ENCODE measurements at regions not wholly inside any gene's neighbourhood (a gene's known extent, or its start where the extent isn't known, plus 50 kb on each side); places are given as distances from the start of the nearest gene placed in this dataset.

DNA sequence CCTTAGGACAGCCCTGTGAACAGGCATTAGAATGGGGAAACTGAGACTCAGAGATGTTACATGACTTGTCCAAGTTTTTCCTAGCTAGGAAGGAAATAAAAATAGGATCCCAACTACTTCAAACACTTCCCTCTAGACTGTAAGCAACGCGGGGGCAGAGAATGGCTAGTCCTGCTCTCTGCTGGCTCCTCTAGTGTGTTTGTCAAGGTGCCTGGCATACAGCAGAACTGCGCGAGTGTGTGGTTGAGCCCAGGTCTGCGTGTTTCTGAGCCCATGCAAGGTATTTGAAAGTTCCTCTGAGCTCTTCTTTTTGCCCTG lies 152.5 kb downstream of the MACROH2A1 start:
- ChIA-PET POLR2A (interaction anchor here (0.7 to 1.9 kb wide), 4 partner anchors 10 to 203 kb away, joined by 3 to 8 read pairs (median 3); no protein-coding TSS in a partner anchor), CTCF (interaction anchor here (1.3 to 1.8 kb wide), 2 partner anchors 9 to 18 kb away, joined by 4 to 5 read pairs; no protein-coding TSS in a partner anchor)
- DNase-seq (ENCODE audit: extremely low spot score): no peak
- TF ChIP-seq HDGF (IDR thresholded peaks at IDR 0.05; ENCODE audit: borderline replicate concordance) (no peak), ELF4 (IDR thresholded peaks at IDR 0.05) (no peak), L3MBTL2 (conservative IDR thresholded peaks at IDR 0.05) (no peak), BHLHE40 (IDR thresholded peaks at IDR 0.05; ENCODE audit: borderline replicate concordance) (no peak), LEF1 (IDR thresholded peaks at IDR 0.05; ENCODE audit: borderline replicate concordance) (no peak), FOXA1 (IDR thresholded peaks at IDR 0.05) (no peak), SUZ12 (IDR thresholded peaks at IDR 0.05) (no peak)
- TF ChIP-seq, protein P1, sequence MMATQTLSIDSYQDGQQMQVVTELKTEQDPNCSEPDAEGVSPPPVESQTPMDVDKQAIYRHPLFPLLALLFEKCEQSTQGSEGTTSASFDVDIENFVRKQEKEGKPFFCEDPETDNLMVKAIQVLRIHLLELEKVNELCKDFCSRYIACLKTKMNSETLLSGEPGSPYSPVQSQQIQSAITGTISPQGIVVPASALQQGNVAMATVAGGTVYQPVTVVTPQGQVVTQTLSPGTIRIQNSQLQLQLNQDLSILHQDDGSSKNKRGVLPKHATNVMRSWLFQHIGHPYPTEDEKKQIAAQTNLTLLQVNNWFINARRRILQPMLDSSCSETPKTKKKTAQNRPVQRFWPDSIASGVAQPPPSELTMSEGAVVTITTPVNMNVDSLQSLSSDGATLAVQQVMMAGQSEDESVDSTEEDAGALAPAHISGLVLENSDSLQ (IDR thresholded peaks at IDR 0.05): no peak

DNA sequence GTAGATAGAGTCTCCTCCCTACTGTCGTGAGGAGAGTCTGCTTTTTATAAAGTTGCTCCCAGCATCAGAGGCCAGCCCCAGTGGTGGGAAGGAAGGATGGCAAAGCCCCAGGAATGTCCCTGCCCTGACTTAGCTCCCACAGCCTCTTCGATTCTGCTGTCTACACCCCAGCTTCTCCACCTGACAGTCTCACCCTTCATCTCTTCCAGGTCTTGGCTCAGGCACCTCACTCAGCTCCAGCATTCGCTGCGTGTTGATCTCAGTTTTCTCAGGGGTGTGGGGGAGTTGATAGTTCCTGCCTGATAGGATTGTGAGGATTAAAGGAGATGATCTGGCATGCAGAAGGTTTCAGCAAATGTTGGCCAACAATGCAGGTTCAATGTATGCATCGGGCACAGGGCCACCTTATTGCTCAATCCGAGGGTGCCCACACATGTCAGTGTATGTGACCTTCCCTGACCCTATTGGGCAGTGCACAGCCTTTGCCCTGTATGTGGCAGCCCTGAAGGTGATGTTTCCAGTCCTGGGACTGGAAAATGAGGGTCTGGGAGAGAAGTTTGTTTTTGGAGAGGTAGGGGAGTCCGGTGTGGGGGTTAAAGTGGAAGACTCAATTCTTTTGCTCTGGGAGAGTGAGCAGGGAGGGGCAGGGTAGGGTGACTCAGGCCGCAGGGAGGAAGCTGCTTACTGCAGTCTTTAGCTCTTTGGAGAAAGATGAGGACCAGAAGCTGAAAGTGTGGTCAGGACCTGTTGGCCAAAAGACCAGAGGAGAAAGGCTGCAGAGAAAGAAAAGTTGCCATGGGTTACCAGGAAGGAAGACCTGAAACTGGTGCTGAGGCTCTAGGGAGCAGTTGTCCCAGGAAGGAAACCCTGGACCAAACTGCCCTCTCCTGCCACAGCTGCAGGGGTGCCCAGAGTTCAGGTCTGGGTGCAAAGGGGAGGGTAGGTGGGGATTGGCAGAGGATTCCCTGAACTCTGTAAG lies 153.2 kb downstream of the MACROH2A1 start:
- DNase-seq (ENCODE audit: extremely low spot score): no peak
- no peak for TF ChIP-seq FOXK2 (IDR thresholded peaks at IDR 0.05)
- TF ChIP-seq, protein P1 (IDR thresholded peaks at IDR 0.05): no peak
- no peak for TF ChIP-seq SUZ12 (IDR thresholded peaks at IDR 0.05)
- POLR2A ChIA-PET: interaction anchor here (1.0 to 1.9 kb wide), 2 partner anchors 9 to 19 kb away, joined by 3 to 8 read pairs; no protein-coding TSS in a partner anchor
- CTCF ChIA-PET: interaction anchor here (1.8 kb wide), 1 partner anchor 10 kb away, joined by 4 read pairs; no protein-coding TSS in a partner anchor

DNA sequence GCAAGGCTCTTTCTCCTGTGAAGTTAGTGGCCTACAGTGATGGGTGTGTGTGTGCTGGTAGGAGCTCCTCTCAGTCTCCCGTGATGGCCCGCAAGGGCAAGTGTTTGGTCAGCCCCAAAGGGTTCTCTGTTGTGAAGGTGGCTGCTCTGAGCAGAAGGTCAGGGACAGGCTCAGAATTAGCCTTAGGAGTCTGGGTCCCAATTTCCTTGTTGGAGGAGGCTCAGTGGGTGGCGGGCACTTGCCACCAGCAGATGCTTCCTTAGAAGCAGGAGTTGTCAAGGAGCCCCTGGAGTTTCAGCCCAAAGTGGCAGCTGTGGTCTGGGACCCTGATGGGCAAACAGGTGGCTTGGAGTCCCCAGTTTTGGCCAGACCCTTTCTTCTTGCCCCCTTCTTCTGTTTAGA lies 154.4 kb downstream of the MACROH2A1 start:
- TF ChIP-seq CTBP1 (IDR thresholded peaks at IDR 0.05; ENCODE audit: borderline replicate concordance) (no peak), BHLHE40 (IDR thresholded peaks at IDR 0.05; ENCODE audit: borderline replicate concordance) (no peak), SP1 (IDR thresholded peaks at IDR 0.05) (no peak), FOXA1 (IDR thresholded peaks at IDR 0.05) (no peak), ARNT (IDR thresholded peaks at IDR 0.05) (no peak), L3MBTL2 (conservative IDR thresholded peaks at IDR 0.05) (no peak), FOXM1 (IDR thresholded peaks at IDR 0.05; ENCODE audit: borderline replicate concordance) (no peak), LEF1 (IDR thresholded peaks at IDR 0.05; ENCODE audit: borderline replicate concordance) (no peak), SUZ12 (IDR thresholded peaks at IDR 0.05) (no peak), HDGF (IDR thresholded peaks at IDR 0.05; ENCODE audit: borderline replicate concordance) (no peak), ELF4 (IDR thresholded peaks at IDR 0.05) (no peak), FOXK2 (IDR thresholded peaks at IDR 0.05) (no peak), NFRKB (IDR thresholded peaks at IDR 0.05) (no peak), TARDBP (IDR thresholded peaks at IDR 0.05) (no peak), ZNF384 (IDR thresholded peaks at IDR 0.05) (no peak)
- TF ChIP-seq, protein P1 (IDR thresholded peaks at IDR 0.05): no peak
- no peak for DNase-seq (ENCODE audit: extremely low spot score)
- ChIA-PET CTCF (interaction anchor here (0.6 to 0.8 kb wide), 2 partner anchors 13 to 181 kb away, joined by 3 to 4 read pairs; no protein-coding TSS in a partner anchor), POLR2A (interaction anchor here (1.0 kb wide), 1 partner anchor 9 kb away, joined by 3 read pairs; no protein-coding TSS in a partner anchor)

DNA sequence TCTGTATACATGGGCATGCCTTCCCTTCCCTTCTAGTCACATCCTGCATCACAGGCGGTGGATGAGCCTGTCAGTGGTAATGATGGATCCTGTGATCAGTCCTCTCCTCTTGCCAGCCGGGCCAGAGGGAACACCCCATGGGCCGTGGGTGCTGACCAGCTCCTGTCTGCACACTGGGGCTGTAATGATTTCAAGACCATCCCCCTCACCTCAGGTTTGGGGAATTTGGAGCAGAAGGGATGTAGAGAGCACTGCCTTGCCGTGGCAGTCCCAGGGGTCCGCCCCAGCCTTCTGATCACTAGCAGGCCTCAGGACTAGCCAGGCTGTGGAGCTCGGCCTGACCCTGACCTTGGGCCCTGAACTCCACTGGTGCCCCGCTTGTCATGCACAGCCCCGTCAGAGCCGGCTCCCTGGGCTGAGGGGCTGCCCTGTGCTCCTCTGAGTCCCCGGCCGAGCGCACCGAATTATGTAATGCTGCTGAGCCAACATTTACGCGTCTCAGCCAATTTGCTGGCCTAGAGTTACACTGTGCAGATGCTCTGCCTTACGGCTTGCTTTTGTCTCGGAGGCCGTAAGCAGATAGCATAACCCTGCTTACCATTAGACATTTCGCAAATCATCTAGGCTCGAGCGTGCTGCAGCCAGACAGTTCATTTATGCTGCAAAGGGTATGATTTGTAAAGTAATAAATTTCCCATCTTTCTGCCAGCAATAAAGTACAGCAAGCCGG lies 155.3 kb downstream of the MACROH2A1 start:
- TF ChIP-seq SUZ12 (IDR thresholded peaks at IDR 0.05) (no peak), CTBP1 (IDR thresholded peaks at IDR 0.05; ENCODE audit: borderline replicate concordance) (no peak), ZNF384 (IDR thresholded peaks at IDR 0.05) (no peak), L3MBTL2 (conservative IDR thresholded peaks at IDR 0.05) (no peak), FOXK2 (IDR thresholded peaks at IDR 0.05) (no peak), HDGF (IDR thresholded peaks at IDR 0.05; ENCODE audit: borderline replicate concordance) (no peak), TARDBP (IDR thresholded peaks at IDR 0.05) (no peak)
- TF ChIP-seq, protein P1 (IDR thresholded peaks at IDR 0.05): no peak
- POLR2A ChIA-PET: interaction anchor here (1.0 kb wide), 1 partner anchor 8 kb away, joined by 3 read pairs; no protein-coding TSS in a partner anchor
- no peak for DNase-seq (ENCODE audit: extremely low spot score)
- CTCF ChIA-PET: interaction anchor here (0.6 to 0.8 kb wide), 2 partner anchors 14 to 182 kb away, joined by 3 to 4 read pairs; no protein-coding TSS in a partner anchor

DNA sequence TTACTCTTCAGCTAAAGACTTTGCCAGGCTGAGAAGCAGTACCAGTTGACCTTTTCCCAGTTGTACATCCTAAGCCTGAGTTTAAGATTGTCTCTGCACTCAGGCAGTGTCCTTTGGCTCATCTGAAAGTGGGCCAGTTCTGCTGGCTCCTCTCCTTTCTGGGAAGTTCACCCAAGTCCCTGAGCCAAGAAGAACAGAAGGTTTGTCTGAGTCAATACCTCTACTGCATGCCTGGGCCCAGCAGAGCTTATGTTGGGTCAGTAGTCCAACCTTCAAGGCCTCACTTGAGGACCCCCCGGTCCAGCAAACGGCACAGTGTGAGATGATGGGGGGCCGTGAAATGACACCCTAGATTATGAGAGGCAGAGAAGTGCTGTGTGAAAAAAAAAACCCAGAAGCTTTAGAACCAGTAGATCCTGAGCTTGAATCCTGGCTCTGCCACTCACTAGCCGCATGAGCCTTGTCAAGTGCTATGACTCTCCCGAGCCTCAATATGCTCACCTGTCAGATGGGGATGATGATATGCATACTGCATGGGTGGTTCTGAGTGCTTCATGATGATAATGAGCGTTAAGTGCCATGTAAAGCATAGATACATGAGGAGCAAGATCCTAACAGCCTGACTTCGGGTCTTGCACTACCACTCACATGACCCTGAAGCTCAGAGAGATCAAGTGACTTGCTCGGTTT lies 156.0 kb downstream of the MACROH2A1 start:
- no peak for DNase-seq (ENCODE audit: extremely low spot score)
- ChIA-PET CTCF (no interaction called here), POLR2A (interaction anchor here (0.6 kb wide), 1 partner anchor 33 kb away, joined by 3 read pairs; no protein-coding TSS in a partner anchor)
- TF ChIP-seq ZNF384 (IDR thresholded peaks at IDR 0.05) (no peak), HDGF (IDR thresholded peaks at IDR 0.05; ENCODE audit: borderline replicate concordance) (no peak), LEF1 (IDR thresholded peaks at IDR 0.05; ENCODE audit: borderline replicate concordance) (no peak), BHLHE40 (IDR thresholded peaks at IDR 0.05; ENCODE audit: borderline replicate concordance) (no peak), FOXK2 (IDR thresholded peaks at IDR 0.05) (no peak), CTBP1 (IDR thresholded peaks at IDR 0.05; ENCODE audit: borderline replicate concordance) (no peak), FOXA1 (IDR thresholded peaks at IDR 0.05) (no peak), FOXM1 (IDR thresholded peaks at IDR 0.05; ENCODE audit: borderline replicate concordance) (no peak), TARDBP (IDR thresholded peaks at IDR 0.05) (no peak), SUZ12 (IDR thresholded peaks at IDR 0.05) (no peak)
- TF ChIP-seq, protein P1 (IDR thresholded peaks at IDR 0.05): no peak

All from HEK293T (cell line).